GM12878 (cell line): ENCODE measurements at regions not wholly inside any gene's neighbourhood (a gene's known extent, or its start where the extent isn't known, plus 50 kb on each side); places are given as distances from the start of the nearest gene placed in this dataset.

Experiments used
- ATAC-seq: fragments of 200-7000 bp; cut with Tn5 transposase; 3 replicates; pipeline ENCODE4 v1.9.1; 2020; ENCODE audit warnings: mild to moderate bottlenecking, moderate library complexity
- BruUV-seq: library from RNA; stranded (reverse); fragments of 400-500 nt; replicated peaks from 2 replicates; lab custom pipeline; 2021; lab: Mats Ljungman, UMichigan
- CTCF ChIA-PET: fragments of 300-600 bp; sonication (Branson Sonifier 250); formaldehyde crosslinking; extraction: SDS; loops from one replicate; lab custom pipeline; 2021; ENCODE audit warnings: inconsistent platforms; lab: Yijun Ruan, JAX
- POLR2A ChIA-PET: fragments of 350-600 bp; formaldehyde crosslinking; extraction: SDS; loops from one replicate; lab custom pipeline; 2021; ENCODE audit warnings: inconsistent platforms; lab: Charles Lee
- RAD21 ChIA-PET: fragments of 300-600 bp; sonication (Branson Sonifier 250); formaldehyde crosslinking; loops from one replicate; lab custom pipeline; 2023; ENCODE audit warnings: antibody characterized with exemption; ENCODE audit not compliant: unreplicated experiment; lab: Charles Lee
- SMC1A ChIA-PET: fragments of 300-600 bp; sonication (Branson Sonifier 250); formaldehyde crosslinking; loops from one replicate; lab custom pipeline; 2023; ENCODE audit not compliant: unreplicated experiment, uncharacterized antibody; lab: Charles Lee
- DNase-seq: peaks from one replicate; pipeline ENCODE4 v3.0.0-alpha.2; 2011; ENCODE audit warnings: low read depth, low spot score
- FAIRE-seq: peaks from 3 replicates; lab custom pipeline; 2011; peaks lifted over from hg19 to GRCh38; lab: Jason Lieb, UNC
- H2AFZ ChIP-seq: 2 replicates; pipeline ENCODE4 v1.6.0; 2011; ENCODE audit warnings: low read depth, low read length, control low read depth; ENCODE audit not compliant: control insufficient read depth
- H3K27ac ChIP-seq: 2 replicates; pipeline ENCODE4 v1.5.1; 2011; ENCODE audit warnings: control low read depth; ENCODE audit not compliant: control insufficient read depth, insufficient read depth
- H3K27me3 ChIP-seq, 2 experiments: replicated peaks in 1 of 2; 2 replicates each; pipeline versions ENCODE4 v1.6.0 to v1.6.1; 2011; ENCODE audit warnings: low read length in 1 of 2; ENCODE audit not compliant: control insufficient read depth in 2 of 2, insufficient read depth in 2 of 2
- H3K36me3 ChIP-seq, 2 experiments: 2 replicates each; pipeline ENCODE4 v1.5.1; 2011; ENCODE audit warnings: low read length in 1 of 2; ENCODE audit not compliant: control insufficient read depth in 2 of 2, insufficient read depth in 2 of 2
- H3K4me1 ChIP-seq: 2 replicates; pipeline ENCODE4 v1.6.1; 2011; ENCODE audit warnings: mild to moderate bottlenecking, low read length, moderate library complexity, mixed read lengths; ENCODE audit not compliant: control insufficient read depth, insufficient read depth
- H3K4me2 ChIP-seq: 2 replicates; pipeline ENCODE4 v1.6.0; 2011; ENCODE audit warnings: control low read depth; ENCODE audit not compliant: control insufficient read depth, insufficient read depth
- H3K4me3 ChIP-seq: fragments of 200-600 bp; sonication (generic); 2 replicates; pipeline ENCODE4 v1.5.1; 2016
- H3K79me2 ChIP-seq: 2 replicates; pipeline ENCODE4 v1.6.0; 2011; ENCODE audit warnings: low read length; ENCODE audit not compliant: control insufficient read depth, insufficient read depth
- H3K9ac ChIP-seq: 2 replicates; pipeline ENCODE4 v1.8.0; 2011; ENCODE audit warnings: low read length, control low read depth, mixed read lengths; ENCODE audit not compliant: control insufficient read depth, insufficient read depth
- H3K9me3 ChIP-seq: replicated peaks from 3 replicates; pipeline ENCODE4 v1.5.1; 2011; ENCODE audit warnings: mild to moderate bottlenecking, low read length; ENCODE audit not compliant: control insufficient read depth, insufficient read depth
- H4K20me1 ChIP-seq: 2 replicates; pipeline ENCODE4 v1.6.0; 2011; ENCODE audit not compliant: control insufficient read depth, insufficient read depth
- BCL11A ChIP-seq: IDR thresholded peaks from 2 replicates; pipeline ENCODE4 v1.6.1; 2011; ENCODE audit warnings: low read depth, low read length
- CBX3 ChIP-seq: fragments of 200-600 bp; sonication (generic); IDR thresholded peaks from 2 replicates; pipeline ENCODE4 v1.6.1; 2016; ENCODE audit warnings: low read depth, borderline replicate concordance
- FOXK2 ChIP-seq: fragments of 450-650 bp; IDR thresholded peaks from 2 replicates; pipeline ENCODE4 v1.6.1; 2017; ENCODE audit warnings: mild to moderate bottlenecking, moderate library complexity
- FOXM1 ChIP-seq: IDR thresholded peaks from 2 replicates; pipeline ENCODE4 v1.6.1; 2012; ENCODE audit warnings: low read depth, mild to moderate bottlenecking, inconsistent platforms, low read length, moderate library complexity
- MTA2 ChIP-seq: fragments of 450-650 bp; IDR thresholded peaks from 2 replicates; pipeline ENCODE4 v1.6.1; 2016; ENCODE audit warnings: low read depth, mild to moderate bottlenecking, moderate library complexity
- POLR2AphosphoS5 ChIP-seq: IDR thresholded peaks from 2 replicates; pipeline ENCODE4 v1.6.1; 2011; ENCODE audit warnings: mild to moderate bottlenecking, low read length, inconsistent platforms
- RELA ChIP-seq: fragments of 450-650 bp; IDR thresholded peaks from 2 replicates; pipeline ENCODE4 v1.8.0; 2014; ENCODE audit warnings: borderline replicate concordance; ENCODE audit not compliant: partially characterized antibody
- SIX5 ChIP-seq: IDR thresholded peaks from 2 replicates; pipeline ENCODE4 v1.6.1; 2011; ENCODE audit warnings: mild to moderate bottlenecking, low read depth, low read length, moderate library complexity; ENCODE audit not compliant: severe bottlenecking
- SMAD1 ChIP-seq: fragments of 450-650 bp; IDR thresholded peaks from 2 replicates; pipeline ENCODE4 v1.6.1; 2018; ENCODE audit warnings: mild to moderate bottlenecking, low read depth; ENCODE audit not compliant: partially characterized antibody
- SUZ12 ChIP-seq: fragments of 200-600 bp; sonication (generic); IDR thresholded peaks from one replicate; pipeline ENCODE4 v1.6.1; 2018; ENCODE audit warnings: antibody characterized with exemption, mild to moderate bottlenecking; ENCODE audit not compliant: unreplicated experiment
- TCF7 ChIP-seq: IDR thresholded peaks from 2 replicates; pipeline ENCODE4 v1.6.1; 2014; ENCODE audit warnings: antibody characterized with exemption, borderline replicate concordance
- YBX1 ChIP-seq: fragments of 450-650 bp; IDR thresholded peaks from 2 replicates; pipeline ENCODE4 v1.6.1; 2016; ENCODE audit warnings: antibody characterized with exemption
- ZNF622 ChIP-seq: fragments of 450-650 bp; IDR thresholded peaks from 2 replicates; pipeline ENCODE4 v1.6.1; 2017; ENCODE audit warnings: mild to moderate bottlenecking, inconsistent platforms
- WGBS: methylation state at CpG from one replicate; pipeline ENCODE4 v1.1.6; 2016; ENCODE audit warnings: low lambda C conversion rate; ENCODE audit not compliant: insufficient replicate concordance, insufficient coverage; ENCODE audit errors: missing lambda C conversion rate; 5-methylcytosine and 5-hydroxymethylcytosine counted together
- in situ Hi-C: fragments of 300-500 bp; cut with MboI; formaldehyde crosslinking; loops from 9 replicates; pipeline ENCODE4 v1.14.3; 2018; ENCODE audit warnings: mixed read lengths
- intact Hi-C: fragments of 100-400 bp; cut with micrococcal nuclease; formaldehyde crosslinking; loops from one replicate; pipeline ENCODE4 v1.14.2; 2022; ENCODE audit not compliant: unreplicated experiment
- TF ChIP-seq, protein P1 (sequence below): fragments of 450-650 bp; IDR thresholded peaks from 2 replicates; pipeline ENCODE4 v1.6.1; 2018; ENCODE audit warnings: mild to moderate bottlenecking, low read depth, moderate library complexity; ENCODE audit not compliant: partially characterized antibody
- TF ChIP-seq, protein P2 (sequence below): fragments of 450-650 bp; formaldehyde crosslinking; IDR thresholded peaks from 2 replicates; pipeline ENCODE4 v1.5.0; 2022; ENCODE audit warnings: mild to moderate bottlenecking, missing genetic modification characterization
- TF ChIP-seq, protein P3 (sequence below): fragments of 450-650 bp; IDR thresholded peaks from 2 replicates; pipeline ENCODE4 v1.6.1; 2016; ENCODE audit warnings: mild to moderate bottlenecking

DNA sequence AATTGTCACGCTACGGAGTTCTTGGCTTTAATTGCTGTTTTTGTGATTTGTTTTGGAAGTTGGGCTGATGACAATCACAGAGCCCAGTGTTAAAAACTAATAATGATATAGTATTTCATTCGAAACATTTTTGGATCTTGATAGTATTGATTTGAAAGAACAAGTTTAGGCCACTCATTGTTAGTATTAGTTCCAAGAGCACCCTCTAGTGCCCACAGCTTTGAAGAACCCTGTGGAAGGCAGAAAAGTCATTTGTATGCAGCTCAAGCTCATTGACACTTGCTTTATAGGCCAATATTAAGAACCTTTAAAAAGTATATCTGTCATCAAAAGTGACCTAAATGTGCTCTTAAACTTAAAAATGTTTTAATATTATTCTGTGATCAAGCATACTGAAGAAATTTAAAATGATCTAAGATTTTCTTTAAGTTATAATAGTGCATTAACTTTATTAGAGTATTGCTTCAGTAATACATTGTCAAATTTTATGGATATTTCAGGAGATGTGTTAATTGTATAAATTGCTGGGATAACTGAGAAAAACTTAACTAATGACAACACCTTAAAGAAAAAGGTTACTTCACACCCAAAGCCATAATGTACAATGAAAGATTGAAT is 191.0 kb downstream of the GRB14 start (continued):
- TF ChIP-seq, protein P1, sequence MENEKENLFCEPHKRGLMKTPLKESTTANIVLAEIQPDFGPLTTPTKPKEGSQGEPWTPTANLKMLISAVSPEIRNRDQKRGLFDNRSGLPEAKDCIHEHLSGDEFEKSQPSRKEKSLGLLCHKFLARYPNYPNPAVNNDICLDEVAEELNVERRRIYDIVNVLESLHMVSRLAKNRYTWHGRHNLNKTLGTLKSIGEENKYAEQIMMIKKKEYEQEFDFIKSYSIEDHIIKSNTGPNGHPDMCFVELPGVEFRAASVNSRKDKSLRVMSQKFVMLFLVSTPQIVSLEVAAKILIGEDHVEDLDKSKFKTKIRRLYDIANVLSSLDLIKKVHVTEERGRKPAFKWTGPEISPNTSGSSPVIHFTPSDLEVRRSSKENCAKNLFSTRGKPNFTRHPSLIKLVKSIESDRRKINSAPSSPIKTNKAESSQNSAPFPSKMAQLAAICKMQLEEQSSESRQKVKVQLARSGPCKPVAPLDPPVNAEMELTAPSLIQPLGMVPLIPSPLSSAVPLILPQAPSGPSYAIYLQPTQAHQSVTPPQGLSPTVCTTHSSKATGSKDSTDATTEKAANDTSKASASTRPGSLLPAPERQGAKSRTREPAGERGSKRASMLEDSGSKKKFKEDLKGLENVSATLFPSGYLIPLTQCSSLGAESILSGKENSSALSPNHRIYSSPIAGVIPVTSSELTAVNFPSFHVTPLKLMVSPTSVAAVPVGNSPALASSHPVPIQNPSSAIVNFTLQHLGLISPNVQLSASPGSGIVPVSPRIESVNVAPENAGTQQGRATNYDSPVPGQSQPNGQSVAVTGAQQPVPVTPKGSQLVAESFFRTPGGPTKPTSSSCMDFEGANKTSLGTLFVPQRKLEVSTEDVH: no peak
- TF ChIP-seq SUZ12 (no peak), TCF7 (no peak), BCL11A (no peak), POLR2AphosphoS5 (no peak)

DNA sequence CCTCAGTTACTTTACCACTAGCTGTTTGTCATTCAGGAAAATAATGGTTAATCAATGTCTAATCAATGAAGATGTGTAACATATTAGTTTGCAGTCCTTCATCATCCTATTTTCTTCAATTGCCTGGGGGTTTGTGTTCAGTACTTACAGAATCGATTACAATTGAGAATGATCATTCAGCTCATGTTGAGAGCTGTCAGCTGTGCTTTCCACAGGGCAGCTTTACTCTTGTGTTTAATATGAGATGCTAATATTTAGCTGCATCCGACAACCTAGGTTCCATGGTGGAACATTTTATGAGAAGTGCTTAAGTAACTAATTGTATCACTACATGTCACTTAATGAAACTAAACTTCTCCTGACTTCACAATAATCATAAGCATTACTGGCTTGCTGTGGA is 191.9 kb downstream of the GRB14 start:
- H3K4me1 ChIP-seq: no peaks in the 10 kb centered on the region
- in situ Hi-C loops: no loop called here
- ATAC-seq: no peak
- no peak overlapping the region for H3K4me2 ChIP-seq
- ChIA-PET CTCF (interaction anchor here (0.7 to 2.3 kb wide), 3 partner anchors 35 to 1261 kb away, joined by 3 to 8 read pairs (median 4); no protein-coding TSS in a partner anchor), POLR2A (no interaction called here), RAD21 (interaction anchor here (1.0 to 2.0 kb wide), 3 partner anchors 368 to 1247 kb away, joined by 3 to 9 read pairs (median 3); no protein-coding TSS in a partner anchor), SMC1A (interaction anchor here (0.6 to 1.4 kb wide), 4 partner anchors 11 to 1517 kb away, joined by 3 to 4 read pairs (median 3); no protein-coding TSS in a partner anchor)
- H3K9me3 ChIP-seq: no peaks in the 10 kb centered on the region
- no peaks in the 10 kb centered on the region for H3K27me3 ChIP-seq
- no peaks in the 10 kb centered on the region for H3K79me2 ChIP-seq
- WGBS: 48% methylated on average over 2 of the region's 2 CpGs
- no peaks in the 10 kb centered on the region for H4K20me1 ChIP-seq
- H3K36me3 ChIP-seq: no peaks in the 10 kb centered on the region
- H2AFZ ChIP-seq: no peak overlapping the region
- intact Hi-C loops: no loop called here
- BruUV-seq: no TSS peak
- H3K27ac ChIP-seq: no peak overlapping the region
- no peak overlapping the region for H3K4me3 ChIP-seq
- no peak for DNase-seq
- no peak overlapping the region for H3K9ac ChIP-seq
- FAIRE-seq: no peak
- no peak for TF ChIP-seq YBX1
- TF ChIP-seq RELA: no peak
- no peak for TF ChIP-seq SMAD1
- no peak for TF ChIP-seq FOXM1
- TF ChIP-seq ZNF622: no peak
- no peak for TF ChIP-seq POLR2AphosphoS5
- TF ChIP-seq, protein P2, sequence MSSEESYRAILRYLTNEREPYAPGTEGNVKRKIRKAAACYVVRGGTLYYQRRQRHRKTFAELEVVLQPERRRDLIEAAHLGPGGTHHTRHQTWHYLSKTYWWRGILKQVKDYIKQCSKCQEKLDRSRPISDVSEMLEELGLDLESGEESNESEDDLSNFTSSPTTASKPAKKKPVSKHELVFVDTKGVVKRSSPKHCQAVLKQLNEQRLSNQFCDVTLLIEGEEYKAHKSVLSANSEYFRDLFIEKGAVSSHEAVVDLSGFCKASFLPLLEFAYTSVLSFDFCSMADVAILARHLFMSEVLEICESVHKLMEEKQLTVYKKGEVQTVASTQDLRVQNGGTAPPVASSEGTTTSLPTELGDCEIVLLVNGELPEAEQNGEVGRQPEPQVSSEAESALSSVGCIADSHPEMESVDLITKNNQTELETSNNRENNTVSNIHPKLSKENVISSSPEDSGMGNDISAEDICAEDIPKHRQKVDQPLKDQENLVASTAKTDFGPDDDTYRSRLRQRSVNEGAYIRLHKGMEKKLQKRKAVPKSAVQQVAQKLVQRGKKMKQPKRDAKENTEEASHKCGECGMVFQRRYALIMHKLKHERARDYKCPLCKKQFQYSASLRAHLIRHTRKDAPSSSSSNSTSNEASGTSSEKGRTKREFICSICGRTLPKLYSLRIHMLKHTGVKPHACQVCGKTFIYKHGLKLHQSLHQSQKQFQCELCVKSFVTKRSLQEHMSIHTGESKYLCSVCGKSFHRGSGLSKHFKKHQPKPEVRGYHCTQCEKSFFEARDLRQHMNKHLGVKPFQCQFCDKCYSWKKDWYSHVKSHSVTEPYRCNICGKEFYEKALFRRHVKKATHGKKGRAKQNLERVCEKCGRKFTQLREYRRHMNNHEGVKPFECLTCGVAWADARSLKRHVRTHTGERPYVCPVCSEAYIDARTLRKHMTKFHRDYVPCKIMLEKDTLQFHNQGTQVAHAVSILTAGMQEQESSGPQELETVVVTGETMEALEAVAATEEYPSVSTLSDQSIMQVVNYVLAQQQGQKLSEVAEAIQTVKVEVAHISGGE (CRISPR knock-in tag): no peak
- no peak for TF ChIP-seq SIX5
- no peak for TF ChIP-seq CBX3
- TF ChIP-seq FOXK2: no peak
- TF ChIP-seq MTA2: no peak
- TF ChIP-seq, protein P3, sequence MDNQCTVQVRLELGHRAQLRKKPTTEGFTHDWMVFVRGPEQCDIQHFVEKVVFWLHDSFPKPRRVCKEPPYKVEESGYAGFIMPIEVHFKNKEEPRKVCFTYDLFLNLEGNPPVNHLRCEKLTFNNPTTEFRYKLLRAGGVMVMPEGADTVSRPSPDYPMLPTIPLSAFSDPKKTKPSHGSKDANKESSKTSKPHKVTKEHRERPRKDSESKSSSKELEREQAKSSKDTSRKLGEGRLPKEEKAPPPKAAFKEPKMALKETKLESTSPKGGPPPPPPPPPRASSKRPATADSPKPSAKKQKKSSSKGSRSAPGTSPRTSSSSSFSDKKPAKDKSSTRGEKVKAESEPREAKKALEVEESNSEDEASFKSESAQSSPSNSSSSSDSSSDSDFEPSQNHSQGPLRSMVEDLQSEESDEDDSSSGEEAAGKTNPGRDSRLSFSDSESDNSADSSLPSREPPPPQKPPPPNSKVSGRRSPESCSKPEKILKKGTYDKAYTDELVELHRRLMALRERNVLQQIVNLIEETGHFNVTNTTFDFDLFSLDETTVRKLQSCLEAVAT: no peak
